Tibial nerve (tissue), 4 donors: ENCODE measurements at regions not wholly inside any gene's neighbourhood (a gene's known extent, or its start where the extent isn't known, plus 50 kb on each side); places are given as distances from the start of the nearest gene placed in this dataset.

Experiments
- DNase-seq, 2 donors: peaks; one replicate each; pipeline ENCODE4 v3.0.0-alpha.2; 2019; ENCODE audit warnings: low spot score in 2 of 2
- H3K27ac ChIP-seq, 4 donors: fragments of 200-600 bp; sonication (generic) in 3 of 4; one replicate each; pipeline ENCODE4 v1.5.1; 2017 to 2019; ENCODE audit warnings: mild to moderate bottlenecking in 1 of 4
- H3K27me3 ChIP-seq, 2 donors: fragments of 200-600 bp; sonication (generic) in 1 of 2; one replicate each; pipeline versions ENCODE4 v1.5.1 to v1.6.0; 2017 to 2019
- H3K36me3 ChIP-seq, 3 donors: fragments of 200-600 bp; sonication (generic); one replicate each; pipeline ENCODE4 v1.5.1; 2018 to 2019
- H3K4me1 ChIP-seq, 4 donors: fragments of 200-600 bp; sonication (generic) in 3 of 4; one replicate each; pipeline ENCODE4 v1.5.1; 2017 to 2019
- H3K4me3 ChIP-seq, 4 donors: fragments of 200-600 bp; sonication (generic) in 3 of 4; one replicate each; pipeline ENCODE4 v1.5.1; 2017 to 2019; ENCODE audit warnings: mild to moderate bottlenecking in 1 of 4, moderate library complexity in 1 of 4
- H3K9me3 ChIP-seq, 4 donors: fragments of 200-600 bp; sonication (generic) in 3 of 4; one replicate each; pipeline ENCODE4 v1.5.1; 2017 to 2019
- EP300 ChIP-seq, 2 donors: sonication (generic); formaldehyde crosslinking; IDR thresholded peaks; one replicate each; pipeline ENCODE4 v1.6.1; 2017; ENCODE audit warnings: antibody characterized with exemption in 2 of 2, mild to moderate bottlenecking in 1 of 2
- POLR2A ChIP-seq, 2 donors: fragments of 450-650 bp; IDR thresholded peaks; one replicate each; pipeline ENCODE4 v1.6.1; 2017; ENCODE audit warnings: antibody characterized with exemption in 2 of 2, mild to moderate bottlenecking in 2 of 2, moderate library complexity in 2 of 2
- WGBS, 2 donors: methylation state at CpG; one replicate each; pipeline ENCODE4 v1.1.5; 2018; 5-methylcytosine and 5-hydroxymethylcytosine counted together
- TF ChIP-seq, protein P1 (sequence below), 5 experiments: fragments of 200-600 bp in 3 of 5; fragments of 450-650 bp in 2 of 5; sonication (generic) in 3 of 5; IDR thresholded peaks; one replicate each; pipeline ENCODE4 v1.5.1; 2016 to 2019; ENCODE audit warnings: antibody characterized with exemption in 5 of 5, mild to moderate bottlenecking in 3 of 5, moderate library complexity in 2 of 5

DNA sequence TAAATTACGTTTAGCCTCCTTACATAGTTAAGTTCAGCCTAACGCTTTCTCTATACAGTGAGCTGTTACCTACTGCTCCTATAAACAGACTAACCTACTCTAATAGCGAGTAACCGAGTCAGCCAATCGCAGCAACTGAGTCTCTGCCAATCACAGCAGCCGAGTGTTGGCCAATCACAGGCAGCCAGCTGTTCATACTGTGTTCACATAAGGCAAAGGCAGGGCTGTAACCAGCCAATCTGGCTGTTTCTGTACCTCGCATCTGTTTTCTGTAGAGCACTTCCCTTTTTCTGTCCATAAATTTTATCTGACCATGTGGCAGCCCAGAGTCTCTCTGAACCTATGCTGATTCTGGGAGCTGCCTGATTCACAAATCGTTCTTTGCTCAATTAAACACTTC is 263.9 kb upstream of the JARID2 start:
- H3K4me1 ChIP-seq: peaks cover 0 to 15% (median 9%) of the 10 kb centered on the region in 4 donors
- no peak overlapping the region for H3K4me3 ChIP-seq
- TF ChIP-seq, protein P1, sequence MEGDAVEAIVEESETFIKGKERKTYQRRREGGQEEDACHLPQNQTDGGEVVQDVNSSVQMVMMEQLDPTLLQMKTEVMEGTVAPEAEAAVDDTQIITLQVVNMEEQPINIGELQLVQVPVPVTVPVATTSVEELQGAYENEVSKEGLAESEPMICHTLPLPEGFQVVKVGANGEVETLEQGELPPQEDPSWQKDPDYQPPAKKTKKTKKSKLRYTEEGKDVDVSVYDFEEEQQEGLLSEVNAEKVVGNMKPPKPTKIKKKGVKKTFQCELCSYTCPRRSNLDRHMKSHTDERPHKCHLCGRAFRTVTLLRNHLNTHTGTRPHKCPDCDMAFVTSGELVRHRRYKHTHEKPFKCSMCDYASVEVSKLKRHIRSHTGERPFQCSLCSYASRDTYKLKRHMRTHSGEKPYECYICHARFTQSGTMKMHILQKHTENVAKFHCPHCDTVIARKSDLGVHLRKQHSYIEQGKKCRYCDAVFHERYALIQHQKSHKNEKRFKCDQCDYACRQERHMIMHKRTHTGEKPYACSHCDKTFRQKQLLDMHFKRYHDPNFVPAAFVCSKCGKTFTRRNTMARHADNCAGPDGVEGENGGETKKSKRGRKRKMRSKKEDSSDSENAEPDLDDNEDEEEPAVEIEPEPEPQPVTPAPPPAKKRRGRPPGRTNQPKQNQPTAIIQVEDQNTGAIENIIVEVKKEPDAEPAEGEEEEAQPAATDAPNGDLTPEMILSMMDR (IDR thresholded peaks at IDR 0.05): no peak
- TF ChIP-seq POLR2A (IDR thresholded peaks at IDR 0.05) (no peak), EP300 (IDR thresholded peaks at IDR 0.05) (no peak)
- 90 to 93% methylated on average over 8 of the region's 8 CpGs for WGBS, 2 donors
- no peaks in the 10 kb centered on the region for H3K36me3 ChIP-seq
- DNase-seq: no peak
- H3K9me3 ChIP-seq: no peaks in the 10 kb centered on the region
- no peaks in the 10 kb centered on the region for H3K27me3 ChIP-seq
- H3K27ac ChIP-seq: no peak overlapping the region

DNA sequence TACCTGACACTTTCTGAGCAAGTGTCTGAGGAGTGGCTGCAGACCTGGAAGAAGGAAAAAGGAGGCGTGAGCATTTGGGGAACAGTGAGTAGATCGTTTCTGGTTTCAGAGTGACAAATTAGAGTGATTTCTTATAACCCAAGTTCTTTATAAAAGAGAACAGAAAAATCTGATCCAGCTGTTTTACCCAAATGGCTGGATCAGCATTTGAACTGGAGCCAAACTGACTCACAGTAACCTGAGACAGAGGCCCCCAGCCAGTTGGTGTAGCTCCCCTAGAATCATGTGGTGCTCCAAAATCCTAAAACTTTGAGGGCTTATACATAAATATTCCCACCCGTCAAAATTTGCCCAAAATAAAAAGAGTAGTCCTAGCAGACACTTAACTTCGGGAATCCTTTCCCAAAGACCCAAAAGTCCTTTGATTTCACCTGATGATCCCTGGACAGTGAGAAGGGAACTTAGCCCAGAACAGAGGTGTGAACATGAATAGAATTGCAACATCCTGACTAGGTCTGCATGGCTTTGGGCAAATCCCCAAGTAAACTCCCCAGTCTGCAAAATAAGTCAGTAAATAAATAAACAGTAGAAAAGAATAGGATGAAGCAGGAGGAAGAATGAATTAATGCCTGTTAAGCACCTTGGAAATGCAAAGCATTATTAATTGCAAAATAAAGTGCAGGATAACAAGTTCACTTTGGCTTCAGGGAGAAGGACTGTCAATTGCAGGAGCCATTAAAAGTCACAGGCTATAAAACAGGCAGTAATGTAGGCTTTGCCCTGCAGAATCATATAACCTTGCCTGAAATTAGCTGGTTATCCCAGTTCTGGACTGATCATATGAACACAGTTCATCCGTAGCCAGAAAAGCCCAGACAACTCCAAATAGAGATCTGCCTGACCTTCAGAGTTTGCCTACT is 262.0 kb upstream of the JARID2 start:
- WGBS, 2 donors: 60 to 64% methylated on average over 5 of the region's 5 CpGs
- no peaks in the 10 kb centered on the region for H3K9me3 ChIP-seq

DNA sequence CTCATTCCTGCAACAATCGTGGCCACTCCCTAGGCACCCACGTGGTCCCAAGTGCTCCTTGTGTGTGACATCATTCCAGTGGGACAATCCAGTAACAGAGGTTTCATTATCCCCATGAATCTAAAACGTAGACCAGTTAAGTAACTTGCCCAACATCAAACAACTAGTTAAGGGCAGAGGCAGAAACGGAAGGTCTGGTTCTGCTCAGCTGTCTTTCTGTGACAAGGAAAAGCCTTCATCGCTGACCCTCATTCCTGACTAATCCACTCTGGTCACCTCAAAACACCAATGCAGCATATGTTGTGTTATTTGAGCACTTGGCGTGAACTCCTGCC is 261.4 kb upstream of the JARID2 start:
- H3K36me3 ChIP-seq: no peaks in the 10 kb centered on the region
- peak; percentile 8 to 22 for DNase-seq
- 27 to 32% methylated on average over 6 of the region's 6 CpGs for WGBS, 2 donors
- no peaks in the 10 kb centered on the region for H3K9me3 ChIP-seq
- peak overlapping the region in 3 of 4 donors; percentile 15 to 56 (median 44) for H3K27ac ChIP-seq
- no peak overlapping the region for H3K4me3 ChIP-seq
- peaks cover 0 to 15% (median 9%) of the 10 kb centered on the region in 4 donors for H3K4me1 ChIP-seq
- TF ChIP-seq POLR2A (IDR thresholded peaks at IDR 0.05) (no peak), EP300 (IDR thresholded peaks at IDR 0.05) (peak in 1 of 2 donors; percentile 17)
- H3K27me3 ChIP-seq: no peaks in the 10 kb centered on the region

More for the DNA sequence above, 262.0 kb upstream of the JARID2 start:
- TF ChIP-seq, protein P1 (IDR thresholded peaks at IDR 0.05): no peak
- TF ChIP-seq EP300 (IDR thresholded peaks at IDR 0.05) (no peak), POLR2A (IDR thresholded peaks at IDR 0.05) (no peak)
- H3K36me3 ChIP-seq: no peaks in the 10 kb centered on the region
- peak overlapping the region in 2 of 4 donors; percentile 44 to 56 for H3K27ac ChIP-seq
- H3K4me3 ChIP-seq: no peak overlapping the region
- DNase-seq: no peak
- H3K4me1 ChIP-seq: peaks cover 0 to 15% (median 9%) of the 10 kb centered on the region in 4 donors
- no peaks in the 10 kb centered on the region for H3K27me3 ChIP-seq

DNA sequence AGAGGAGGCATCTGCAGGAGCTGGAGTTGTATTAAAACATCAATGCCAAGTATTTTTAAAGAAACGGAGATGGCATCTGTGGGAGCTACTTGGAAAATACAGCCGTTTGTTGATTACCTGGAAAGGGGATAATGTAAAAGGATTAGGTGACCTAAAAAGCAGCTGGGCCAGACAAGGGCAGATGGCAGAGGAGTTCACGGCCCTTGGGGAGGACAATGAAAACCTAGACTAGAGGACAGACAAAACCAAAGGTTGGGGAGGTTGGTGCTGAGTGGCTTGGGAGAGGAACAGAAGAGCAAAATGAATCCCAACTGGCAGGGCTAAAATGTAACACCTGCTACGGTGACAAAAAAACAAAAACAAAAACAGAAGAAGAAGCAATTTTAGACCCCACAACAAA is 260.5 kb upstream of the JARID2 start:
- peaks cover 0 to 15% (median 9%) of the 10 kb centered on the region in 4 donors for H3K4me1 ChIP-seq
- H3K4me3 ChIP-seq: no peak overlapping the region
- no peaks in the 10 kb centered on the region for H3K36me3 ChIP-seq
- H3K27ac ChIP-seq: no peak overlapping the region
- TF ChIP-seq EP300 (IDR thresholded peaks at IDR 0.05) (no peak), POLR2A (IDR thresholded peaks at IDR 0.05) (no peak)
- TF ChIP-seq, protein P1 (IDR thresholded peaks at IDR 0.05): no peak
- DNase-seq: no peak
- no peaks in the 10 kb centered on the region for H3K9me3 ChIP-seq
- WGBS, 2 donors: 85 to 92% methylated on average over 4 of the region's 4 CpGs
- no peaks in the 10 kb centered on the region for H3K27me3 ChIP-seq

DNA sequence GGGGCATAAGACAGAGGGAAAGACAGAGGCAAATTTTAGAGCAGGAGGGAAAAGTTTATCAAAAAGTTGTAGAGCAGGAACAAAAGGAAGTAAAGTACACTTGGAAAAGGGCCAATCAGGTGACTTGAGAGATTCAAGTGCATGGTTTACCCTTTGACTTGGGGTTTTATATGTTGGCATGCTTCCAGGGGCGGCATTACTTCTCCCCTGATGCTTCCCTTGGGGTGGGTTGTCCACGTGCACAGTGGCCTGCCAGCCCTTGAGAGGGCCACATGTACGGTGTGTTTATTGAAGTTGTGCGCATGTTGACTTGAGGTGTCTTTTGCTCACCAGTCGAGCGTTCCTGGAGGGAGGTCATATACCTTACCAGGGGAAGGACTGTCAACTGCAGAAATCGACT is 259.5 kb upstream of the JARID2 start:
- WGBS, 2 donors: 82 to 84% methylated on average over 7 of the region's 7 CpGs
- Histone ChIP-seq H3K4me1 (peaks cover 0 to 15% (median 9%) of the 10 kb centered on the region in 4 donors), H3K4me3 (no peak overlapping the region), H3K36me3 (no peaks in the 10 kb centered on the region), H3K27ac (no peak overlapping the region), H3K9me3 (no peaks in the 10 kb centered on the region), H3K27me3 (no peaks in the 10 kb centered on the region)
- no peak for TF ChIP-seq EP300 (IDR thresholded peaks at IDR 0.05)
- TF ChIP-seq POLR2A (IDR thresholded peaks at IDR 0.05): no peak
- TF ChIP-seq, protein P1 (IDR thresholded peaks at IDR 0.05): no peak
- DNase-seq: no peak
